ENCODE measurements at regions not wholly inside any gene's neighbourhood (a gene's known extent, or its start where the extent isn't known, plus 50 kb on each side); places are given as distances from the start of the nearest gene placed in this dataset.

GRCh38 chr18:41537666-41538065 is 417.4 kb upstream of the PIK3C3 start:
- TF ChIP-seq CTCF (IDR thresholded peaks at IDR 0.05; ENCODE audit: insufficient read depth, low read length, poor library complexity, severe bottlenecking) (no peak), EZH2phosphoT487 (conservative IDR thresholded peaks at IDR 0.05; ENCODE audit: low read length) (no peak)

Measured in SU-DHL-6 (cell line).